Activated CD4-positive, alpha-beta T cell treated with anti-CD3 and anti-CD28 coated beads, Interleukin-2, amount 50 U/mL, for 4 hours (primary cell): ENCODE measurements at regions not wholly inside any gene's neighbourhood (a gene's known extent, or its start where the extent isn't known, plus 50 kb on each side); places are given as distances from the start of the nearest gene placed in this dataset.
"Not testable (repeated sequence)": the region's sequence is repeated elsewhere in the genome, so short reads cannot be mapped to it uniquely, and the experiment has no call there.

ENCODE experiments used
- DNase-seq, 2 experiments: peaks; one replicate each; pipeline ENCODE4 v3.0.0-alpha.2; 2020

- no peak for DNase-seq
Observed at GRCh38 chr1:171397851-171398469, 84.0 kb downstream of the FMO4 start.

GRCh38 chr1:171403393-171403792 lies 81.9 kb upstream of the PRRC2C start:
- DNase-seq = no peak

GRCh38 chr1:171405391-171405714 lies 80.0 kb upstream of the PRRC2C start:
- no peak for DNase-seq

- DNase-seq = not testable (repeated sequence)
Observed at GRCh38 chr1:171413557-171413956, 71.8 kb upstream of the PRRC2C start.

- DNase-seq = no peak
Observed at GRCh38 chr1:171418546-171418945, 66.8 kb upstream of the PRRC2C start.

GRCh38 chr1:171420810-171421209 lies 64.5 kb upstream of the PRRC2C start:
- no peak for DNase-seq

- DNase-seq = no peak
Observed at GRCh38 chr1:171421413-171422020, 63.8 kb upstream of the PRRC2C start.

GRCh38 chr1:171422511-171422910 lies 62.8 kb upstream of the PRRC2C start:
- no peak for DNase-seq

- no peak for DNase-seq
Observed at GRCh38 chr1:171424494-171424893, 60.8 kb upstream of the PRRC2C start.

GRCh38 chr1:171426645-171427044 lies 58.7 kb upstream of the PRRC2C start:
- DNase-seq = no peak

GRCh38 chr1:171427852-171428471 lies 57.4 kb upstream of the PRRC2C start:
- no peak for DNase-seq

GRCh38 chr1:171429137-171429536 lies 56.2 kb upstream of the PRRC2C start:
- no peak for DNase-seq

- no peak for DNase-seq
Observed at GRCh38 chr1:171431994-171432393, 53.3 kb upstream of the PRRC2C start.

GRCh38 chr1:171432473-171432872 lies 52.9 kb upstream of the PRRC2C start:
- DNase-seq = no peak

- no peak for DNase-seq
Observed at GRCh38 chr1:171433451-171433850, 51.9 kb upstream of the PRRC2C start.

GRCh38 chr1:171434717-171435346 lies 50.5 kb upstream of the PRRC2C start:
- peak in 1 of 2 experiments; percentile 3 for DNase-seq
